SU-DHL-6 (cell line): ENCODE measurements at regions not wholly inside any gene's neighbourhood (a gene's known extent, or its start where the extent isn't known, plus 50 kb on each side); places are given as distances from the start of the nearest gene placed in this dataset.

ENCODE experiments used
- CTCF ChIP-seq: fragments of 200-600 bp; sonication (generic); IDR thresholded peaks from one replicate; pipeline ENCODE4 v1.5.1; 2017; ENCODE audit warnings: antibody characterized with exemption, mild to moderate bottlenecking, low read length, moderate library complexity; ENCODE audit not compliant: insufficient read depth, poor library complexity, severe bottlenecking
- EZH2phosphoT487 ChIP-seq: fragments of 200-600 bp; sonication (generic), shearing (Covaris generic); conservative IDR thresholded peaks from 2 replicates; pipeline ENCODE4 v1.6.1; 2018; ENCODE audit warnings: mild to moderate bottlenecking, antibody characterized with exemption, low read length, moderate library complexity, mixed read lengths

GRCh38 chr5:174319551-174319950 is 274.0 kb downstream of the NSG2 start:
- TF ChIP-seq CTCF (no peak), EZH2phosphoT487 (no peak)
